NT2/D1 (cell line): ENCODE measurements at regions not wholly inside any gene's neighbourhood (a gene's known extent, or its start where the extent isn't known, plus 50 kb on each side); places are given as distances from the start of the nearest gene placed in this dataset.

Experiments
- YY1 ChIP-seq: IDR thresholded peaks from 2 replicates; pipeline ENCODE4 v1.6.1; 2011; ENCODE audit not compliant: insufficient read length, insufficient read depth
- ZNF274 ChIP-seq: IDR thresholded peaks from 2 replicates; pipeline ENCODE4 v1.6.1; 2011; ENCODE audit warnings: mild to moderate bottlenecking, low read depth, low read length

DNA sequence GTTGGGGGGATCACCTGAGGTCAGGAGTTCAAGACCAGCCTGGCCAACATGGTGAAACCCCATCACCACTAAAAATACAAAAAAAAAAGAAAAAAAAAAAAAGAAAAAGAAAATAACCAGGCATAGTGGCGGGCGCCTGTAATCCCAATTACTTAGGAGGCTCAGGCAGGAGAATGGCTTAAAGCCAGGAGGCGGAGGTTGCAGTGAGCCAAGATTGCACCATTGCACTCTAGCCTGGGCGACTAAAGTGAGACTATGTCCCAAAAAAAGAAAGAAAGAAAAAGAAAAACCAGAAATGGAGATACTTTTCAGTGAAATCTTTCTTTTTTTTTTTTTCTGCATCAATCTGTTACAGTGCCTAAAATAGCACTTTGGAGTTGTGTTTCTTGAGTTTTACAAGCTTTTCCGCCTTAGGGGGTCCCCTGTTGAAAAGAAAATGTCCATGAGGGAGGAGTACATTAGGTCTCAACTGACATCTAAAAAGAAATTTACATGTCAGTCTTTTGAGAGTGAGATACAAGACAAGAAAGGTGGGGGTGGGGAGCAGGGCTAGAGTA lies 82.9 kb upstream of the VASH1 start:
- TF ChIP-seq YY1 (no peak), ZNF274 (no peak)
